ENCODE measurements at regions not wholly inside any gene's neighbourhood (a gene's known extent, or its start where the extent isn't known, plus 50 kb on each side); places are given as distances from the start of the nearest gene placed in this dataset.
A peak's percentile ranks its signal among the peaks of the same experiment; 100 is the strongest.
"Not testable (repeated sequence)": the region's sequence is repeated elsewhere in the genome, so short reads cannot be mapped to it uniquely, and the experiment has no call there.

- peak; percentile 89 for DNase-seq
Observed at GRCh38 chr10:45198486-45199204, 116.8 kb downstream of the OR13A1 start.

GRCh38 chr10:45199205-45199740 lies 116.1 kb downstream of the OR13A1 start:
- peak; percentile 84 for DNase-seq

GRCh38 chr10:45201271-45201670 lies 114.1 kb downstream of the OR13A1 start:
- peak; percentile 5 for DNase-seq

- DNase-seq, result no peak
Observed at GRCh38 chr10:45202242-45202641, 113.2 kb downstream of the OR13A1 start.

GRCh38 chr10:45204954-45205775 lies 110.2 kb downstream of the OR13A1 start:
- no peak for DNase-seq

GRCh38 chr10:45209888-45210287 lies 105.5 kb downstream of the OR13A1 start:
- DNase-seq, result no peak

- no peak for DNase-seq
Observed at GRCh38 chr10:45211576-45211975, 103.8 kb downstream of the OR13A1 start.

GRCh38 chr10:45219416-45219815 lies 96.0 kb downstream of the OR13A1 start:
- DNase-seq, result no peak

- DNase-seq, result peak; percentile 51
Observed at GRCh38 chr10:45220931-45221330, 94.5 kb downstream of the OR13A1 start.

GRCh38 chr10:45224219-45224841 lies 91.1 kb downstream of the OR13A1 start:
- no peak for DNase-seq

GRCh38 chr10:45227042-45227441 lies 88.4 kb downstream of the OR13A1 start:
- DNase-seq, result no peak

GRCh38 chr10:45227456-45227855 lies 88.0 kb downstream of the OR13A1 start:
- no peak for DNase-seq

- DNase-seq, result no peak
Observed at GRCh38 chr10:45229823-45230222, 85.6 kb downstream of the OR13A1 start.

- peak; percentile 94 for DNase-seq
Observed at GRCh38 chr10:45235260-45235769, 80.1 kb downstream of the OR13A1 start.

GRCh38 chr10:45235798-45236220 lies 79.6 kb downstream of the OR13A1 start:
- DNase-seq, result peak; percentile 53

GRCh38 chr10:45238896-45239295 lies 76.5 kb downstream of the OR13A1 start:
- DNase-seq, result no peak

- no peak for DNase-seq
Observed at GRCh38 chr10:45239642-45240041, 75.8 kb downstream of the OR13A1 start.

GRCh38 chr10:45241865-45242520 lies 73.4 kb downstream of the OR13A1 start:
- DNase-seq, result no peak

- peak; percentile 7 for DNase-seq
Observed at GRCh38 chr10:45243261-45243660, 72.1 kb downstream of the OR13A1 start.

GRCh38 chr10:45246522-45246921 lies 68.9 kb downstream of the OR13A1 start:
- DNase-seq, result no peak

GRCh38 chr10:45249978-45250693 lies 65.3 kb downstream of the OR13A1 start:
- peak; percentile 92 for DNase-seq

GRCh38 chr10:45250694-45251075 lies 64.7 kb downstream of the OR13A1 start:
- not testable (repeated sequence) for DNase-seq
